SU-DHL-6 (cell line): ENCODE measurements at regions not wholly inside any gene's neighbourhood (a gene's known extent, or its start where the extent isn't known, plus 50 kb on each side); places are given as distances from the start of the nearest gene placed in this dataset.

Experiments
- H2AFZ ChIP-seq: fragments of 200-600 bp; sonication (generic); 2 replicates; pipeline ENCODE4 v1.6.1; 2014; ENCODE audit warnings: low read depth, mild to moderate bottlenecking, moderate library complexity, mixed read lengths, antibody characterized with exemption, low read length; ENCODE audit not compliant: severe bottlenecking
- H3F3A ChIP-seq: fragments of 200-600 bp; shearing (Covaris generic); 2 replicates; pipeline ENCODE4 v1.6.0; 2016; ENCODE audit warnings: antibody characterized with exemption, mild to moderate bottlenecking; ENCODE audit not compliant: insufficient read depth
- H3K27ac ChIP-seq: fragments of 200-600 bp; sonication (generic); 2 replicates; pipeline ENCODE4 v1.5.1; 2016; ENCODE audit warnings: low read depth, mild to moderate bottlenecking, low read length, moderate library complexity, mixed read lengths
- H3K27me3 ChIP-seq: fragments of 200-600 bp; sonication (generic), shearing (Covaris generic); 2 replicates; pipeline ENCODE4 v1.6.0; 2014; ENCODE audit warnings: mild to moderate bottlenecking, low read length
- H3K36me3 ChIP-seq: fragments of 200-600 bp; sonication (generic); 2 replicates; pipeline ENCODE4 v1.6.1; 2014; ENCODE audit warnings: mild to moderate bottlenecking, low read length, mixed read lengths
- H3K4me2 ChIP-seq: fragments of 300-600, 200-600 bp; shearing (Covaris generic), sonication (generic); 2 replicates; pipeline ENCODE4 v1.6.0; 2014; ENCODE audit warnings: low read length, low read depth, mild to moderate bottlenecking; ENCODE audit not compliant: poor library complexity, severe bottlenecking
- H3K4me3 ChIP-seq: fragments of 200-600 bp; sonication (generic); 2 replicates; pipeline ENCODE4 v1.5.1; 2014; ENCODE audit warnings: antibody characterized with exemption, low read length, mild to moderate bottlenecking, mixed read lengths; ENCODE audit not compliant: insufficient read depth, poor library complexity, severe bottlenecking
- H3K79me2 ChIP-seq: fragments of 200-600 bp; sonication (generic); 2 replicates; pipeline ENCODE4 v1.6.1; 2014; ENCODE audit warnings: mild to moderate bottlenecking, low read length, moderate library complexity; ENCODE audit not compliant: insufficient read depth
- H3K9ac ChIP-seq: fragments of 200-600 bp; sonication (generic); 2 replicates; pipeline ENCODE4 v1.7.0; 2014; ENCODE audit warnings: mild to moderate bottlenecking, low read length
- H3K9me2 ChIP-seq: fragments of 200-600 bp; sonication (generic); replicated peaks from 2 replicates; pipeline ENCODE4 v1.6.1; 2014; ENCODE audit warnings: low read length; ENCODE audit not compliant: insufficient read depth
- H3K9me3 ChIP-seq: fragments of 200-600 bp; sonication (generic); 2 replicates; pipeline ENCODE4 v1.6.1; 2014; ENCODE audit warnings: low read length, mixed read lengths; ENCODE audit not compliant: insufficient read depth
- H4K20me1 ChIP-seq: fragments of 200-600 bp; sonication (generic); 2 replicates; pipeline ENCODE4 v1.6.1; 2014; ENCODE audit warnings: low read depth, mild to moderate bottlenecking, antibody characterized with exemption, low read length, moderate library complexity, mixed read lengths
- CTCF ChIP-seq: fragments of 200-600 bp; sonication (generic); IDR thresholded peaks from one replicate; pipeline ENCODE4 v1.5.1; 2017; ENCODE audit warnings: antibody characterized with exemption, mild to moderate bottlenecking, low read length, moderate library complexity; ENCODE audit not compliant: insufficient read depth, poor library complexity, severe bottlenecking
- EZH2phosphoT487 ChIP-seq: fragments of 200-600 bp; sonication (generic), shearing (Covaris generic); conservative IDR thresholded peaks from 2 replicates; pipeline ENCODE4 v1.6.1; 2018; ENCODE audit warnings: mild to moderate bottlenecking, antibody characterized with exemption, low read length, moderate library complexity, mixed read lengths

- no peaks in the 10 kb centered on the region for H3K79me2 ChIP-seq
- H3K27me3 ChIP-seq: no peaks in the 10 kb centered on the region
- no peak overlapping the region for H3K27ac ChIP-seq
- no peak overlapping the region for H3K4me2 ChIP-seq
- H3K9ac ChIP-seq: no peak overlapping the region
- no peaks in the 10 kb centered on the region for H3F3A ChIP-seq
- no peaks in the 10 kb centered on the region for H3K9me3 ChIP-seq
- no peaks in the 10 kb centered on the region for H3K9me2 ChIP-seq
- H4K20me1 ChIP-seq: no peaks in the 10 kb centered on the region
- no peak for TF ChIP-seq CTCF
- no peak for TF ChIP-seq EZH2phosphoT487
- H2AFZ ChIP-seq: no peak overlapping the region
- H3K36me3 ChIP-seq: no peaks in the 10 kb centered on the region
- H3K4me3 ChIP-seq: no peak overlapping the region
Observed at GRCh38 chr20:23211164-23211563, 125.0 kb upstream of the CD93 start.

GRCh38 chr20:23207826-23208540, 121.9 kb upstream of the CD93 start:
- no peaks in the 10 kb centered on the region for H3K27me3 ChIP-seq
- TF ChIP-seq CTCF (no peak), EZH2phosphoT487 (no peak)

GRCh38 chr20:23206995-23207394, 120.9 kb upstream of the CD93 start:
- no peaks in the 10 kb centered on the region for H3K36me3 ChIP-seq
- no peak overlapping the region for H2AFZ ChIP-seq
- no peaks in the 10 kb centered on the region for H3K27me3 ChIP-seq
- H3K4me2 ChIP-seq: no peak overlapping the region
- H3K4me3 ChIP-seq: no peak overlapping the region
- no peak overlapping the region for H3K9ac ChIP-seq
- no peaks in the 10 kb centered on the region for H3K9me2 ChIP-seq
- no peaks in the 10 kb centered on the region for H3K79me2 ChIP-seq
- no peaks in the 10 kb centered on the region for H3K9me3 ChIP-seq
- no peak overlapping the region for H3K27ac ChIP-seq
- H4K20me1 ChIP-seq: no peaks in the 10 kb centered on the region
- no peaks in the 10 kb centered on the region for H3F3A ChIP-seq
- TF ChIP-seq EZH2phosphoT487 (no peak), CTCF (no peak)

More at GRCh38 chr20:23207826-23208540, 121.9 kb upstream of the CD93 start:
- Histone ChIP-seq H3F3A (no peaks in the 10 kb centered on the region), H2AFZ (no peak overlapping the region), H3K79me2 (no peaks in the 10 kb centered on the region), H4K20me1 (no peaks in the 10 kb centered on the region), H3K27ac (no peak overlapping the region), H3K36me3 (no peaks in the 10 kb centered on the region), H3K4me2 (no peak overlapping the region), H3K4me3 (no peak overlapping the region), H3K9me2 (no peaks in the 10 kb centered on the region), H3K9ac (no peak overlapping the region), H3K9me3 (no peaks in the 10 kb centered on the region)
